GM04504 (cell line): ENCODE measurements at regions not wholly inside any gene's neighbourhood (a gene's known extent, or its start where the extent isn't known, plus 50 kb on each side); places are given as distances from the start of the nearest gene placed in this dataset.
"Not testable (repeated sequence)": the region's sequence is repeated elsewhere in the genome, so short reads cannot be mapped to it uniquely, and the experiment has no call there.

Experiments used
- DNase-seq: peaks from one replicate; pipeline ENCODE4 v3.0.0-alpha.2; 2012; ENCODE audit warnings: low read depth

GRCh38 chr5:111819028-111819427 is 62.0 kb upstream of the NREP start:
- not testable (repeated sequence) for DNase-seq

GRCh38 chr5:111813537-111813936 is 56.5 kb upstream of the NREP start:
- no peak for DNase-seq

DNA sequence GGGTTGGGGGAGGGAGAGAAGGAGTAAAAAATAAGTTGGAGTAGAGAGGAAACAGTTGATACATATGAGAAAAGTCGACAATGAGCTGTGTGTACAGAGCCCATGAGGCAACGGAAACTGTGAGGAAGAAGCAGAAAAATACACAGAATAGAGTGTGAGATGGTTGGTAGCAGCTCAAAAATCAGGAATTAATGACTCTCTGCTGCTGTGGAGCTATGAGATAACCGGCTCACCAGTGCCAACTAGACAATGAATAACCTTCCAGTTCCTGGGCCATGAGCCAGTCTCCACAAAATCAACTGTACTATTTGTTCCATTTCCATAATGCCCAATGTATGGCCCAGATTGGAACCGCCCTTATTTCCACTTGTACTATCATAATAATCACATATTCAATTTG is 53.1 kb upstream of the NREP start:
- no peak for DNase-seq
